H1 (cell line): ENCODE measurements at regions not wholly inside any gene's neighbourhood (a gene's known extent, or its start where the extent isn't known, plus 50 kb on each side); places are given as distances from the start of the nearest gene placed in this dataset.

Experiments
- SP4 ChIP-seq: IDR thresholded peaks from 2 replicates; pipeline ENCODE4 v1.6.1; 2012; ENCODE audit warnings: low read length, inconsistent platforms

GRCh38 chr7:106448992-106449859 lies 164.4 kb upstream of the NAMPT start (continued):
- TF ChIP-seq SP4, result no peak
